ENCODE measurements at regions not wholly inside any gene's neighbourhood (a gene's known extent, or its start where the extent isn't known, plus 50 kb on each side); places are given as distances from the start of the nearest gene placed in this dataset.
A peak's percentile ranks its signal among the peaks of the same experiment; 100 is the strongest.

DNA sequence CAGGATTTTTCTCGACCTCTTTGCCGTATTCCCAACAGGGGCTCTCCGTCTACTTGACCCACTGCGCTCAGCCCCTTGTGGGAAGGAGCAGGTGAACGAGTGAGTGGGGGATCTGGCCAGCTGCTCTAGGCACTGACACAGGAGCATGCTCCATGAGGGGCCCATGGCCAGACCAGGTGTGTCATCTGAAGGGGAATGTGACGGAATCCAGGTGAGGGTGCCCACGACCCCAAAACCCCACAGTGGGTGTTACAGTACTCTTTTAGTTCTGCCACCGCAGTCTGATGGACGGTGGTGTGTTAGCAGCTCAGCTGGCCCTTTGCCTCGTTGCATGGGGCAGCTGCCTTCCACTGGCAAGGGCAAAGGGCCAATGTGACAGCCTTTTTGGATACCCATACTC, 601.4 kb upstream of the NCAM2 start:
- H3K4me3 ChIP-seq (ENCODE audit: low read depth, low read length): no peak overlapping the region
- no peak overlapping the region for H3K27ac ChIP-seq (ENCODE audit: low read depth, low read length)
- 94% methylated on average over 8 of the region's 10 CpGs for WGBS (ENCODE audit: insufficient coverage)
- no peak for DNase-seq (ENCODE audit: low read depth in 4 of 6, low spot score in 6 of 6)
- H3K9me3 ChIP-seq (ENCODE audit: control insufficient read depth, insufficient read depth, low read length): no peaks in the 10 kb centered on the region
- H3K27me3 ChIP-seq (ENCODE audit: control insufficient read depth, insufficient read depth, low read length): no peaks in the 10 kb centered on the region
- no peaks in the 10 kb centered on the region for H3K36me3 ChIP-seq (ENCODE audit: control insufficient read depth, insufficient read depth, low read length)
- H3K4me1 ChIP-seq (ENCODE audit: control insufficient read depth, insufficient read depth, low read length): no peaks in the 10 kb centered on the region

DNA sequence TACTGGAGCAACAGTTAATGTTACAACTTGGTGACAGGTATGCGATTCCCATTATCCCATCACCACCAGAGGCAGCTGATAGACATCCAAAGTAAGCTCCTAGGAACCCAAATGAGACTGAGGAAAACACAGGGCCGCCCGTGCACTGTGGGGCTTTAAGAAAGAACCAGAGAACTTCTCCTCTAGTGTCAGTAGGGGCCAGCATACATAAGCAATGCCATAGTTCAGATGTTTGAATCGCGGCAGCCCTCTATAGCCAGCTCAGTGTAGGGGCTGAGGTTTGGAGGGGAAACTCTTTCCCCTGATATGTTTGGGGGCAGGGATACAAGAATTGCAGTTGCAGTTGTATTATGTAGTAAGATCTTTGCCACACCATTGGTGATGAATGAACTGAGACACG, 593.3 kb upstream of the NCAM2 start:
- H3K4me3 ChIP-seq (ENCODE audit: low read depth, low read length): no peak overlapping the region
- WGBS (ENCODE audit: insufficient coverage): 91% methylated on average over 6 of the region's 6 CpGs
- no peaks in the 10 kb centered on the region for H3K27me3 ChIP-seq (ENCODE audit: control insufficient read depth, insufficient read depth, low read length)
- no peaks in the 10 kb centered on the region for H3K9me3 ChIP-seq (ENCODE audit: control insufficient read depth, insufficient read depth, low read length)
- H3K4me1 ChIP-seq (ENCODE audit: control insufficient read depth, insufficient read depth, low read length): no peaks in the 10 kb centered on the region
- no peak for DNase-seq (ENCODE audit: low read depth in 4 of 6, low spot score in 6 of 6)
- H3K36me3 ChIP-seq (ENCODE audit: control insufficient read depth, insufficient read depth, low read length): no peaks in the 10 kb centered on the region
- H3K27ac ChIP-seq (ENCODE audit: low read depth, low read length): no peak overlapping the region

DNA sequence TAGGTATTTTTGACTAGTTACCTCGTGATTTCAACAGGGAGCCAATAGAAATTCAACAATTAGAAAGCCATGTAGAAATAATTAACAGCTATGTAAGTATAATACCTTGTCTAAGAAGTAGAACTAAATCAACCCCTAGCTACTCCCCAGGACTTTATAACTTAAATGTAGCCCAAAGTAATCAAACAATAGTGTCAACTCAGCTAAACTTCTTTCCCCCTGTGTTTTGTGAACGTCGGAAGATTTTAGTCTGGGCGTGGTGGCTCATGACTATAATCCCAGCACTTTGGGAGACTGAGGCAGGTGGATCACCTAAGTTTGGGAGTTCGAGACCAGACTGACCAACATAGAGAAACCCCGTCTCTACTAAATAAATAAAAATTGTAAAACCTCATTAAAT, 579.9 kb upstream of the NCAM2 start:
- Histone ChIP-seq H3K27me3 (ENCODE audit: control insufficient read depth, insufficient read depth, low read length) (no peaks in the 10 kb centered on the region), H3K4me1 (ENCODE audit: control insufficient read depth, insufficient read depth, low read length) (no peaks in the 10 kb centered on the region), H3K4me3 (ENCODE audit: low read depth, low read length) (no peak overlapping the region), H3K36me3 (ENCODE audit: control insufficient read depth, insufficient read depth, low read length) (no peaks in the 10 kb centered on the region), H3K27ac (ENCODE audit: low read depth, low read length) (no peak overlapping the region), H3K9me3 (ENCODE audit: control insufficient read depth, insufficient read depth, low read length) (no peaks in the 10 kb centered on the region)
- DNase-seq (ENCODE audit: low read depth in 4 of 6, low spot score in 6 of 6): no peak
- 100% methylated on average over 2 of the region's 6 CpGs for WGBS (ENCODE audit: insufficient coverage)

DNA sequence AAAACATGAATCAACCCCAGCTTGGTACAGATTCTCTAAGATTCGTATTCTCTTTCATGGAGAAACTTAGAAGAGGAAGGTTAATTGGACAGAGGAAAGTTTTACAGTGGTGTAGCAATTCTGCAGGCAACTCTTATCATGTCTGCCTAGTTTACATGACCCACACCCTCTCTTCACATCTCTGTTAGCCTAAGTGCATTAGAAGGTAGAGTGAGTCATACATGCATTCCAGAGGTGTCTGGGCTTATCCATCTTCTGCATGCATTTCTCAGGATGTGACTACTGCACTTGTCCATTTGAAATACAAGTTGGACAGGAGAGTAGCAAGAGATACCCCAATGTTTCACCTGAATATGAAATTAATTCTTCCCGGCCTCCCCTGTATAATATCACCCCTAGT, 578.4 kb upstream of the NCAM2 start:
- no CpG with 5 or more reads among the region's 2 CpGs for WGBS (ENCODE audit: insufficient coverage)
- H3K27ac ChIP-seq (ENCODE audit: low read depth, low read length): no peak overlapping the region
- no peaks in the 10 kb centered on the region for H3K9me3 ChIP-seq (ENCODE audit: control insufficient read depth, insufficient read depth, low read length)
- H3K4me3 ChIP-seq (ENCODE audit: low read depth, low read length): no peak overlapping the region
- no peaks in the 10 kb centered on the region for H3K27me3 ChIP-seq (ENCODE audit: control insufficient read depth, insufficient read depth, low read length)
- H3K36me3 ChIP-seq (ENCODE audit: control insufficient read depth, insufficient read depth, low read length): no peaks in the 10 kb centered on the region
- no peak for DNase-seq (ENCODE audit: low read depth in 4 of 6, low spot score in 6 of 6)
- no peaks in the 10 kb centered on the region for H3K4me1 ChIP-seq (ENCODE audit: control insufficient read depth, insufficient read depth, low read length)

DNA sequence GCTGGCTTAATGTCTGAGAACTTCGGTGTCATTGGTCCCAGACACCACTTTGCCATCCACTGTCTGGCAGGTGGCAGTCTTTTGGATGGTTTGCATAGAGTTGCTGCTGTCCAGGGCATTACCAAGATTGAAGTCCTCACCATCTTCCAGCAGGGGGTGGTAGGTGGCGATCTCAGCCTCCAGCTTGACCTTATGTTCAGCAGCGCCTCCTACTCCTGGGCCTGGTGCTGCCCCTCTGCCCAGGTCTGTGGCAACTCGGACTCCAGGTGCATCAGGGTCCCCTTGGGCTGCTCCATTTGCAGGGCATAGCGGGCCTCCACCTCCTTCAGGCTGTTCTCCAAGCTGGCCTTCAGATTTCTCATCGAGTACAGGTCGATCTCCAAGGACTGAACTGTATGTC, 573.3 kb upstream of the NCAM2 start:
- Histone ChIP-seq H3K9me3 (ENCODE audit: control insufficient read depth, insufficient read depth, low read length) (no peaks in the 10 kb centered on the region), H3K36me3 (ENCODE audit: control insufficient read depth, insufficient read depth, low read length) (no peaks in the 10 kb centered on the region), H3K27me3 (ENCODE audit: control insufficient read depth, insufficient read depth, low read length) (no peaks in the 10 kb centered on the region), H3K27ac (ENCODE audit: low read depth, low read length) (no peak overlapping the region), H3K4me1 (ENCODE audit: control insufficient read depth, insufficient read depth, low read length) (no peaks in the 10 kb centered on the region), H3K4me3 (ENCODE audit: low read depth, low read length) (no peak overlapping the region)
- 83% methylated on average over 7 of the region's 7 CpGs for WGBS (ENCODE audit: insufficient coverage)
- no peak for DNase-seq (ENCODE audit: low read depth in 4 of 6, low spot score in 6 of 6)

DNA sequence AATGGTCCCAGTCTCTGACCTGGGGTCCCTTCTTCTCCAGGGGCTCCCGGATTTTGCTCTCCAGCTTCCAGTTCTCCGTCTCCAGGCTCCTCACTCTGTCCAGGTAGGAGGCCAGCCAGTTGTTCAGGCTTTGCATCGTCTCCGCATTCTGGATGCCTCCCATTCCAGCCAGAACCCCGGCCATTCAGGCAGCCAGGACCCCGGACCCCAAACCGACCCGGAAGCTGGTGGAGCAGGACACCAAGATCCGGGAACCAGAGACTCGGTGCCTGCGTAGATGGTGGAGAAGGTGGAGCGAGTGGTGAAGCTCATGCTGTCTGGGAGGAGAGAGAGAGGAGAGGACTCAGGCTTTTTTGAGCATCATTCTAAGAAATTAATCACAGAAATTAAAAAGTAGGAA, 572.4 kb upstream of the NCAM2 start:
- Histone ChIP-seq H3K27me3 (ENCODE audit: control insufficient read depth, insufficient read depth, low read length) (no peaks in the 10 kb centered on the region), H3K36me3 (ENCODE audit: control insufficient read depth, insufficient read depth, low read length) (no peaks in the 10 kb centered on the region), H3K4me1 (ENCODE audit: control insufficient read depth, insufficient read depth, low read length) (no peaks in the 10 kb centered on the region), H3K27ac (ENCODE audit: low read depth, low read length) (no peak overlapping the region), H3K4me3 (ENCODE audit: low read depth, low read length) (no peak overlapping the region), H3K9me3 (ENCODE audit: control insufficient read depth, insufficient read depth, low read length) (no peaks in the 10 kb centered on the region)
- 93% methylated on average over 4 of the region's 12 CpGs for WGBS (ENCODE audit: insufficient coverage)
- no peak for DNase-seq (ENCODE audit: low read depth in 4 of 6, low spot score in 6 of 6)

DNA sequence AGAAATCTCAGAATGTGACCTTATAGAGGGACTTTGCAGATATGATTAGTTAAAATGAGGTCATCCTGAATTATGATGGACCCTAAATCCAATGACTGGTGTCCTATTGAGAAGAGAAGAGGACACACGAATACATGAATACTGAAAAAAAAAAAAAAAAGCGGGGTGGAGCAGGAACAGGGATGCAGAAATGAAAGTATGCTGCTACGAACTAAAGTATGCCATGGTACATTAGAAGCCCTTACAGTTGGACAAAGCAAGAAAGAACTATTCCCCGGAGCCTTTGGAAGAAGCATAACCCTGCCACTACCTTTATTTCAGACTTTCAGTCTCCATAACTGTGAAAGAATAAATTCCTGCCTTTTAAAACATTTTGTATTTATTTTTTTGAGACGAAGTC, 557.9 kb upstream of the NCAM2 start:
- Histone ChIP-seq H3K36me3 (ENCODE audit: control insufficient read depth, insufficient read depth, low read length) (no peaks in the 10 kb centered on the region), H3K4me1 (ENCODE audit: control insufficient read depth, insufficient read depth, low read length) (no peaks in the 10 kb centered on the region), H3K27ac (ENCODE audit: low read depth, low read length) (no peak overlapping the region), H3K9me3 (ENCODE audit: control insufficient read depth, insufficient read depth, low read length) (no peaks in the 10 kb centered on the region), H3K27me3 (ENCODE audit: control insufficient read depth, insufficient read depth, low read length) (no peaks in the 10 kb centered on the region), H3K4me3 (ENCODE audit: low read depth, low read length) (no peak overlapping the region)
- 100% methylated on average over 3 of the region's 5 CpGs for WGBS (ENCODE audit: insufficient coverage)
- no peak for DNase-seq (ENCODE audit: low read depth in 4 of 6, low spot score in 6 of 6)

DNA sequence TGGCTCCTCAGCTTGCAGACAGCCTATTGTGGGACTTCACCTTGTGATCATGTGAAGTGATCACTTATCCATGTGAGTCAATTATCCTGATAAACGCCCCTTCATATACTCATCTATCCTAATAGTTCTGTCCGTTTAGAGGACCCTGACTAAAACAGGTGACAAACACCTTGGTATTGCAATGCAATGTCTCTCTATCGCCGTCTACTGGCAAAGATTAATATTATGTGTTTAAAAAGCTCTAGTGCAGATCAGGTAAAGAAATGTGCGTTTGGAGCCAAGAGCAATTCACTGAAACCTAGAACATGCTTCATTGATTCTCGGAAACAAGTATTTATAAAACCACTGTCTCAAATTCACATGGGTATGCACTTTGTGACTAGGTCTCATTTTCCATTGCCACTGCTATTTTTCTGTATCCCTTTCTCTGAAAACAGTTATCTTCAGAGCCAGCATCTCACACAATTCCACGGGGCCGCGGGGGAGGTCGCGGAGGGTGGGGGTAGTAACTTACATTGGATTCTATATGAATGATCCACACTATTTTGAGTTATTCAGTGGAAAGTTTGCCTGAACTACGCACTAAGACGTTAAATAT, 554.6 kb upstream of the NCAM2 start:
- DNase-seq (ENCODE audit: low read depth in 4 of 6, low spot score in 6 of 6): peak in 2 of 6 donors; percentile 3 to 14
- Histone ChIP-seq H3K4me3 (ENCODE audit: low read depth, low read length) (no peak overlapping the region), H3K36me3 (ENCODE audit: control insufficient read depth, insufficient read depth, low read length) (no peaks in the 10 kb centered on the region), H3K27me3 (ENCODE audit: control insufficient read depth, insufficient read depth, low read length) (no peaks in the 10 kb centered on the region), H3K9me3 (ENCODE audit: control insufficient read depth, insufficient read depth, low read length) (no peaks in the 10 kb centered on the region), H3K27ac (ENCODE audit: low read depth, low read length) (no peak overlapping the region), H3K4me1 (ENCODE audit: control insufficient read depth, insufficient read depth, low read length) (no peaks in the 10 kb centered on the region)
- WGBS (ENCODE audit: insufficient coverage): 73% methylated on average over 3 of the region's 13 CpGs

DNA sequence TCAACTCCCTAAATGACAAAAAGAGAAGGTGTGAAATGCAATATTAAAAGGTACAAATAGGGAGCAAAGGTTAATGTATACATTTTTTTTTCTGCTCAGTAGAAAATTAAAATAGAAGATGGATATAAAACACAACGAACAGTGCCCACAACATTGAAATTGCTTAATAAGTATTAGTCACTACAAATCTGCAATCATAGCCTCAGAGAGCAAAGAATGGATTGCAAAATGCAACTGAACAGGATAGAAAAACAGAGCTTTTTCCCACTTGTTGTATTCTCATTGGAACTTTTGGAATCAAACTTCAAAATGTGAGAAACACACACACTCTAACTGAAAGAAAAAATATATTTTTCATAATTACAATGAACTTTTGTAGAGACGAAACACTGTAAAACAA, 552.2 kb upstream of the NCAM2 start:
- WGBS (ENCODE audit: insufficient coverage): no CpG with 5 or more reads among the region's 2 CpGs
- Histone ChIP-seq H3K36me3 (ENCODE audit: control insufficient read depth, insufficient read depth, low read length) (no peaks in the 10 kb centered on the region), H3K4me1 (ENCODE audit: control insufficient read depth, insufficient read depth, low read length) (no peaks in the 10 kb centered on the region), H3K9me3 (ENCODE audit: control insufficient read depth, insufficient read depth, low read length) (no peaks in the 10 kb centered on the region), H3K27me3 (ENCODE audit: control insufficient read depth, insufficient read depth, low read length) (no peaks in the 10 kb centered on the region), H3K4me3 (ENCODE audit: low read depth, low read length) (no peak overlapping the region), H3K27ac (ENCODE audit: low read depth, low read length) (no peak overlapping the region)
- no peak for DNase-seq (ENCODE audit: low read depth in 4 of 6, low spot score in 6 of 6)

DNA sequence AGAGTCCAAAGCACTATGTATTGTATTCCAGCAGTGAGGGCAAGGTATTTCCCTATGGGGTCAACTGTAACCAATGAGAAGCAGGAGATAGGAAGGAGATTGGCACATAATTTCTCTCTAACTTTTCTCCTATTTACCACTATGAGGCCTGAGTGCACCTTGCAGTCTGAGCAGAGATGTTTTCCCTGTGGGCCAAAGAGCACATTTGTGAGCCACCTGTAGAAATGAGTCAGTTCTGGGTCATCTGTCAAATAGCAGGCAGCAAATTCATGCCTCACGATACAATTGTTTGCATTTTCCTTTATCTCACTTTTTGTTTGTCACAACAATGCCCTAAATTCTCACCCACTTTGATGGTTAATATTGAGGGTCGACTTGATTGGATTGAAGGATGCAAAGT, 547.2 kb upstream of the NCAM2 start:
- no peak overlapping the region for H3K4me3 ChIP-seq (ENCODE audit: low read depth, low read length)
- H3K36me3 ChIP-seq (ENCODE audit: control insufficient read depth, insufficient read depth, low read length): no peaks in the 10 kb centered on the region
- no peak overlapping the region for H3K27ac ChIP-seq (ENCODE audit: low read depth, low read length)
- no CpG with 5 or more reads among the region's 2 CpGs for WGBS (ENCODE audit: insufficient coverage)
- H3K9me3 ChIP-seq (ENCODE audit: control insufficient read depth, insufficient read depth, low read length): no peaks in the 10 kb centered on the region
- H3K27me3 ChIP-seq (ENCODE audit: control insufficient read depth, insufficient read depth, low read length): no peaks in the 10 kb centered on the region
- no peaks in the 10 kb centered on the region for H3K4me1 ChIP-seq (ENCODE audit: control insufficient read depth, insufficient read depth, low read length)
- DNase-seq (ENCODE audit: low read depth in 4 of 6, low spot score in 6 of 6): no peak

All from spinal cord (tissue), 9 donors.